GM18505 (cell line): ENCODE measurements at regions not wholly inside any gene's neighbourhood (a gene's known extent, or its start where the extent isn't known, plus 50 kb on each side); places are given as distances from the start of the nearest gene placed in this dataset.

ENCODE experiments used
- ATAC-seq: cut with Tn5 transposase; IDR thresholded peaks from one replicate; pipeline ENCODE4 v1.9.1; 2021; ENCODE audit not compliant: unreplicated experiment
- POLR2A ChIP-seq: IDR thresholded peaks from 4 replicates; pipeline ENCODE4 v1.6.1; 2011; ENCODE audit warnings: borderline replicate concordance; ENCODE audit not compliant: insufficient read depth, insufficient read length; ENCODE audit errors: extremely low read depth

GRCh38 chr6:23413327-23414050, 712.5 kb upstream of the NRSN1 start:
- TF ChIP-seq POLR2A: no peak
- no peak for ATAC-seq

GRCh38 chr6:23414051-23414445, 712.0 kb upstream of the NRSN1 start:
- no peak for TF ChIP-seq POLR2A
- ATAC-seq: no peak

GRCh38 chr6:23414922-23415321, 711.1 kb upstream of the NRSN1 start:
- ATAC-seq: no peak
- TF ChIP-seq POLR2A: no peak

- no peak for TF ChIP-seq POLR2A
- no peak for ATAC-seq
Observed at GRCh38 chr6:23415819-23416427, 710.1 kb upstream of the NRSN1 start.

- no peak for TF ChIP-seq POLR2A
- no peak for ATAC-seq
Observed at GRCh38 chr6:23417133-23417532, 708.9 kb upstream of the NRSN1 start.

- no peak for TF ChIP-seq POLR2A
- ATAC-seq: no peak
Observed at GRCh38 chr6:23418095-23418494, 707.9 kb upstream of the NRSN1 start.

GRCh38 chr6:23419046-23419445, 707.0 kb upstream of the NRSN1 start:
- TF ChIP-seq POLR2A: no peak
- no peak for ATAC-seq

- no peak for TF ChIP-seq POLR2A
- no peak for ATAC-seq
Observed at GRCh38 chr6:23420659-23421350, 705.2 kb upstream of the NRSN1 start.

GRCh38 chr6:23424584-23424983, 701.4 kb upstream of the NRSN1 start:
- no peak for TF ChIP-seq POLR2A
- ATAC-seq: no peak

- ATAC-seq: no peak
- TF ChIP-seq POLR2A: no peak
Observed at GRCh38 chr6:23435126-23435525, 690.9 kb upstream of the NRSN1 start.

- no peak for TF ChIP-seq POLR2A
- ATAC-seq: no peak
Observed at GRCh38 chr6:23435798-23436197, 690.2 kb upstream of the NRSN1 start.

- TF ChIP-seq POLR2A: no peak
- ATAC-seq: no peak
Observed at GRCh38 chr6:23441808-23442461, 684.1 kb upstream of the NRSN1 start.

- no peak for TF ChIP-seq POLR2A
- no peak for ATAC-seq
Observed at GRCh38 chr6:23445157-23445710, 680.8 kb upstream of the NRSN1 start.

- no peak for ATAC-seq
- TF ChIP-seq POLR2A: no peak
Observed at GRCh38 chr6:23446469-23446967, 679.5 kb upstream of the NRSN1 start.

- TF ChIP-seq POLR2A: no peak
- no peak for ATAC-seq
Observed at GRCh38 chr6:23447731-23448130, 678.3 kb upstream of the NRSN1 start.
